ENCODE measurements at regions not wholly inside any gene's neighbourhood (a gene's known extent, or its start where the extent isn't known, plus 50 kb on each side); places are given as distances from the start of the nearest gene placed in this dataset.

DNA sequence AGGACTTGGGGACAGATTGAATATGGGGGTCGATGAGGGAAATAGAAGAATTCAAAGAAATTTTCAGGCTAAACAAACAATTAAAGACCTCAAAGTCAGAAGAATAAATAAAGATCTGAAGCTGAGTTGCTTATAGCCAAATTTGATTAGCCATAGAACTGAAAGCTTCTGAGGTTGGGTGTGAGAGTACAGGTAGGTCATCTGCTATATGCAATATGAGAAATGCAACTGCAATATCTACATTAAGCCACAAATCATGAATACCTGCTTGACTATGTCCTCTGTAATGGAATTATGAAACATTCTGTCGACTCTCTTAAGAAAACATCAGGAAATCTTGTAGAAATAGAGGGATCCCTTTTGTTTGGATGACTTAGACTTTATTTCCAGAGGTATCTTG is 192.1 kb upstream of the PCDH15 start:
- TF ChIP-seq, protein P1, sequence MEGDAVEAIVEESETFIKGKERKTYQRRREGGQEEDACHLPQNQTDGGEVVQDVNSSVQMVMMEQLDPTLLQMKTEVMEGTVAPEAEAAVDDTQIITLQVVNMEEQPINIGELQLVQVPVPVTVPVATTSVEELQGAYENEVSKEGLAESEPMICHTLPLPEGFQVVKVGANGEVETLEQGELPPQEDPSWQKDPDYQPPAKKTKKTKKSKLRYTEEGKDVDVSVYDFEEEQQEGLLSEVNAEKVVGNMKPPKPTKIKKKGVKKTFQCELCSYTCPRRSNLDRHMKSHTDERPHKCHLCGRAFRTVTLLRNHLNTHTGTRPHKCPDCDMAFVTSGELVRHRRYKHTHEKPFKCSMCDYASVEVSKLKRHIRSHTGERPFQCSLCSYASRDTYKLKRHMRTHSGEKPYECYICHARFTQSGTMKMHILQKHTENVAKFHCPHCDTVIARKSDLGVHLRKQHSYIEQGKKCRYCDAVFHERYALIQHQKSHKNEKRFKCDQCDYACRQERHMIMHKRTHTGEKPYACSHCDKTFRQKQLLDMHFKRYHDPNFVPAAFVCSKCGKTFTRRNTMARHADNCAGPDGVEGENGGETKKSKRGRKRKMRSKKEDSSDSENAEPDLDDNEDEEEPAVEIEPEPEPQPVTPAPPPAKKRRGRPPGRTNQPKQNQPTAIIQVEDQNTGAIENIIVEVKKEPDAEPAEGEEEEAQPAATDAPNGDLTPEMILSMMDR (optimal IDR thresholded peaks at IDR 0.05 in 1 of 3, IDR thresholded peaks at IDR 0.05 in 1 of 3, conservative IDR thresholded peaks at IDR 0.05 in 1 of 3; ENCODE audit: extremely low read depth in 1 of 3, insufficient read depth in 2 of 3, low read length in 3 of 3) = no peak
- no peak for TF ChIP-seq EZH2 (IDR thresholded peaks at IDR 0.05; ENCODE audit: low read length)
